Body of pancreas (tissue), 4 donors: ENCODE measurements at regions not wholly inside any gene's neighbourhood (a gene's known extent, or its start where the extent isn't known, plus 50 kb on each side); places are given as distances from the start of the nearest gene placed in this dataset.
"Not testable (repeated sequence)": the region's sequence is repeated elsewhere in the genome, so short reads cannot be mapped to it uniquely, and the experiment has no call there.

Experiments
- ATAC-seq: fragments of 150-250 bp; one replicate; pipeline ENCODE4 v1.9.1; 2016
- DNase-seq, 4 donors: peaks; one replicate each; pipeline ENCODE4 v3.0.0-alpha.2; 2019
- H3K27ac ChIP-seq, 4 donors: fragments of 200-600 bp; sonication (generic); 1 replicate in 3 of 4; 2 replicates in 1 of 4; pipeline versions ENCODE4 v1.5.1 to v1.6.1; 2016 to 2019; ENCODE audit warnings: mild to moderate bottlenecking in 1 of 4, mixed read lengths in 1 of 4, moderate library complexity in 1 of 4
- H3K27me3 ChIP-seq, 2 donors: fragments of 200-600 bp; sonication (generic); one replicate each; pipeline ENCODE4 v1.6.0; 2016; ENCODE audit warnings: mild to moderate bottlenecking in 1 of 2
- H3K36me3 ChIP-seq, 2 donors: fragments of 200-600 bp; sonication (generic); replicated peaks in 1 of 2; 2 replicates each; pipeline ENCODE4 v1.5.1; 2016; ENCODE audit warnings: low read depth in 2 of 2; ENCODE audit not compliant: insufficient read depth in 1 of 2
- H3K4me1 ChIP-seq: fragments of 200-600 bp; sonication (generic); one replicate; pipeline ENCODE4 v1.6.0; 2016
- H3K4me3 ChIP-seq, 2 donors: fragments of 200-600 bp; sonication (generic); 1 replicate in 1 of 2; 2 replicates in 1 of 2; pipeline ENCODE4 v1.5.1; 2016 to 2019
- H3K9me3 ChIP-seq, 3 donors: fragments of 200-600 bp; sonication (generic); 1 replicate in 2 of 3; 2 replicates in 1 of 3; pipeline ENCODE4 v1.5.1; 2016
- CTCF ChIP-seq, 7 experiments: fragments of 450-650 bp in 4 of 7; fragments of 200-600 bp in 3 of 7; sonication (generic) in 3 of 7; IDR thresholded peaks; one replicate each; pipeline ENCODE4 v1.5.1; 2016 to 2019; ENCODE audit warnings: antibody characterized with exemption in 7 of 7
- POLR2A ChIP-seq, 3 donors: fragments of 450-650 bp; IDR thresholded peaks; one replicate each; pipeline ENCODE4 v1.6.1; 2016; ENCODE audit warnings: antibody characterized with exemption in 3 of 3, mild to moderate bottlenecking in 2 of 3
- WGBS, 2 donors: methylation state at CpG; one replicate each; pipeline ENCODE4 v1.1.5; 2017; 5-methylcytosine and 5-hydroxymethylcytosine counted together
- intact Hi-C: fragments of 100-400 bp; cut with DNase I; formaldehyde crosslinking; loops from one replicate; pipeline ENCODE4 v1.15.1; 2023

- peak in 1 of 4 donors; percentile 9 for DNase-seq
- intact Hi-C loops, result no loop called here
- 42% methylated on average over 2 of the region's 2 CpGs; no CpG with 5 or more reads in 1 of the 2 donors for WGBS, 2 donors
Observed at GRCh38 chrX:75911716-75912115, 126.7 kb upstream of the MAGEE2 start.

GRCh38 chrX:75957107-75957610, 172.1 kb upstream of the MAGEE2 start:
- TF ChIP-seq CTCF (IDR thresholded peaks at IDR 0.05) (no peak), POLR2A (IDR thresholded peaks at IDR 0.05) (no peak)
- intact Hi-C loops, result no loop called here
- WGBS, 2 donors, result 41 to 45% methylated on average over 3 to 5 of the region's 5 CpGs
- no peaks in the 10 kb centered on the region for H3K36me3 ChIP-seq
- DNase-seq (no peak), ATAC-seq (no peak)
- no peak overlapping the region for H3K27ac ChIP-seq
- no peaks in the 10 kb centered on the region for H3K9me3 ChIP-seq
- H3K4me3 ChIP-seq, result no peak overlapping the region
- no peaks in the 10 kb centered on the region for H3K4me1 ChIP-seq
- H3K27me3 ChIP-seq, result no peaks in the 10 kb centered on the region

More at GRCh38 chrX:75911716-75912115, 126.7 kb upstream of the MAGEE2 start:
- ATAC-seq, result no peak
- Histone ChIP-seq H3K4me3 (no peak overlapping the region), H3K27me3 (no peaks in the 10 kb centered on the region), H3K9me3 (no peaks in the 10 kb centered on the region), H3K27ac (no peak overlapping the region), H3K4me1 (no peaks in the 10 kb centered on the region), H3K36me3 (no peaks in the 10 kb centered on the region)
- TF ChIP-seq POLR2A (IDR thresholded peaks at IDR 0.05) (no peak), CTCF (IDR thresholded peaks at IDR 0.05) (no peak)

- not testable (repeated sequence) for H3K27ac ChIP-seq
Observed at GRCh38 chrX:75961321-75961720, 176.3 kb upstream of the MAGEE2 start.

GRCh38 chrX:75963774-75964173, 178.7 kb upstream of the MAGEE2 start:
- H3K27ac ChIP-seq, result no peak overlapping the region
- H3K4me3 ChIP-seq, result no peak overlapping the region
- 66 to 93% methylated on average over 2 to 7 of the region's 7 CpGs for WGBS, 2 donors
- DNase-seq (no peak), ATAC-seq (no peak)
- no peaks in the 10 kb centered on the region for H3K36me3 ChIP-seq
- intact Hi-C loops, result no loop called here
- no peaks in the 10 kb centered on the region for H3K9me3 ChIP-seq
- no peak for TF ChIP-seq CTCF (IDR thresholded peaks at IDR 0.05)
- no peak for TF ChIP-seq POLR2A (IDR thresholded peaks at IDR 0.05)
- no peaks in the 10 kb centered on the region for H3K4me1 ChIP-seq
- no peaks in the 10 kb centered on the region for H3K27me3 ChIP-seq

More at GRCh38 chrX:75961321-75961720, 176.3 kb upstream of the MAGEE2 start:
- intact Hi-C loops, H3K9me3 ChIP-seq, H3K4me3 ChIP-seq, H3K27me3 ChIP-seq, H3K4me1 ChIP-seq, H3K36me3 ChIP-seq, DNase-seq, ATAC-seq: not testable (repeated sequence)
- WGBS, 2 donors, result 86 to 100% methylated on average over 1 of the region's 1 CpG

GRCh38 chrX:75968293-75968692, 183.2 kb upstream of the MAGEE2 start:
- no peaks in the 10 kb centered on the region for H3K27me3 ChIP-seq
- no peak overlapping the region for H3K27ac ChIP-seq
- H3K36me3 ChIP-seq, result no peaks in the 10 kb centered on the region
- WGBS, 2 donors, result 47 to 55% methylated on average over 5 of the region's 5 CpGs
- H3K4me1 ChIP-seq, result no peaks in the 10 kb centered on the region
- H3K4me3 ChIP-seq, result no peak overlapping the region
- intact Hi-C loops, result no loop called here
- ATAC-seq (no peak), DNase-seq (no peak)
- TF ChIP-seq CTCF (IDR thresholded peaks at IDR 0.05) (no peak), POLR2A (IDR thresholded peaks at IDR 0.05) (no peak)
- H3K9me3 ChIP-seq, result no peaks in the 10 kb centered on the region
